ENCODE measurements at regions not wholly inside any gene's neighbourhood (a gene's known extent, or its start where the extent isn't known, plus 50 kb on each side); places are given as distances from the start of the nearest gene placed in this dataset.
A peak's percentile ranks its signal among the peaks of the same experiment; 100 is the strongest.

GRCh38 chr16:52963212-52963854 is 89.4 kb downstream of the CHD9NB start:
- Histone ChIP-seq H3K9me3 (ENCODE audit: insufficient read depth in 2 of 2, low read depth in 1 of 2, low read length in 1 of 2) (no peaks in the 10 kb centered on the region), H2BK5ac (ENCODE audit: low read depth, low read length) (no peak overlapping the region), H3K4me2 (ENCODE audit: insufficient read depth in 1 of 2, low read depth in 2 of 2, low read length in 2 of 2) (peak overlapping the region in 1 of 2 experiments; percentile 14; a peak in 1 of 4 replicates), H3K23me2 (ENCODE audit: low read depth, low read length) (no peaks in the 10 kb centered on the region), H3K4me3 (ENCODE audit: extremely low read depth in 1 of 4, insufficient read depth in 2 of 4, low read depth in 3 of 4, low read length in 4 of 4) (no peak overlapping the region), H3K79me1 (ENCODE audit: low read depth, low read length) (no peaks in the 10 kb centered on the region), H3K56ac (replicated peaks; ENCODE audit: insufficient read length, low read depth, low read length) (no peak overlapping the region), H3K36me3 (ENCODE audit: control insufficient read depth in 2 of 4, insufficient read depth in 4 of 4, low read length in 3 of 4) (no peaks in the 10 kb centered on the region), H3K14ac (ENCODE audit: insufficient read length) (no peak overlapping the region), H3K27me3 (replicated peaks in 1 of 4; ENCODE audit: control insufficient read depth in 3 of 4, extremely low read depth in 1 of 4, insufficient read depth in 3 of 4, low read length in 3 of 4) (no peaks in the 10 kb centered on the region), H2BK20ac (ENCODE audit: low read length) (no peak overlapping the region), H4K91ac (replicated peaks; ENCODE audit: insufficient read length, low read length) (no peak overlapping the region), H3K27ac (ENCODE audit: low read depth, low read length) (no peak overlapping the region), H4K20me1 (replicated peaks in 1 of 2; ENCODE audit: control insufficient read depth in 1 of 2, insufficient read depth in 2 of 2, low read length in 2 of 2) (no peaks in the 10 kb centered on the region), H2AFZ (ENCODE audit: low read length) (no peak overlapping the region), H2BK120ac (replicated peaks; ENCODE audit: low read depth, low read length) (no peak overlapping the region), H4K5ac (ENCODE audit: insufficient read length, low read depth, low read length) (no peak overlapping the region), H2BK15ac (ENCODE audit: low read length) (no peak overlapping the region), H3K4ac (replicated peaks; ENCODE audit: insufficient read length, low read depth, low read length) (no peak overlapping the region), H3K23ac (ENCODE audit: insufficient read length) (no peak overlapping the region), H3K4me1 (replicated peaks in 1 of 4; ENCODE audit: control insufficient read depth in 3 of 4, insufficient read depth in 4 of 4, low read length in 3 of 4) (peaks cover 0 to 7% (median 3%) of the 10 kb centered on the region in 4 experiments; a peak in 4 of 7 replicates), H2AK5ac (ENCODE audit: low read depth, low read length) (no peak overlapping the region), H3K9ac (replicated peaks in 1 of 4; ENCODE audit: extremely low read depth in 1 of 4, low read depth in 3 of 4, low read length in 3 of 4) (no peak overlapping the region), H3K18ac (ENCODE audit: extremely low read depth, low read length) (no peak overlapping the region), H2BK12ac (ENCODE audit: low read depth, low read length) (no peak overlapping the region), H4K8ac (ENCODE audit: extremely low read depth, insufficient read depth, low read length) (no peak overlapping the region), H3K79me2 (ENCODE audit: control insufficient read depth in 1 of 2, insufficient read depth in 2 of 2, low read length in 2 of 2) (no peaks in the 10 kb centered on the region)
- ChIA-PET CTCF (ENCODE audit: partially characterized antibody) (interaction anchor here (0.9 to 1.4 kb wide), 3 partner anchors 12 to 302 kb away, joined by 3 to 4 read pairs (median 3); no protein-coding TSS in a partner anchor), POLR2A (ENCODE audit: partially characterized antibody) (no interaction called here)
- DNase-seq (ENCODE audit: low read depth in 1 of 2, low spot score in 2 of 2): no peak
- peak; percentile 7 for FAIRE-seq
- TF ChIP-seq POLR2AphosphoS5 (IDR thresholded peaks at IDR 0.05; ENCODE audit: low read depth, low read length): no peak
- no peak for TF ChIP-seq ZNF274 (IDR thresholded peaks at IDR 0.05; ENCODE audit: borderline replicate concordance, extremely low read depth, low read length)
- no peak for TF ChIP-seq TAF7 (optimal IDR thresholded peaks at IDR 0.05; ENCODE audit: borderline replicate concordance, low read depth, low read length)
- no peak for TF ChIP-seq E2F6 (IDR thresholded peaks at IDR 0.05)
- TF ChIP-seq CEBPB (IDR thresholded peaks at IDR 0.05; ENCODE audit: low read depth, low read length): no peak
- no peak for TF ChIP-seq SP1 (IDR thresholded peaks at IDR 0.05; ENCODE audit: low read depth, low read length)
- no peak for TF ChIP-seq EP300 (IDR thresholded peaks at IDR 0.05; ENCODE audit: borderline replicate concordance in 1 of 2, low read depth in 2 of 2, low read length in 2 of 2)
- no peak for TF ChIP-seq HDAC6 (IDR thresholded peaks at IDR 0.05; ENCODE audit: low read depth, low read length)
- WGBS, 2 experiments (ENCODE audit: extremely low coverage in 1 of 2, insufficient coverage in 1 of 2, insufficient read length in 1 of 2, insufficient replicate concordance in 2 of 2, low coverage in 1 of 2, low lambda C conversion rate in 2 of 2, missing lambda C conversion rate in 1 of 2): 81% methylated on average over 2 of the region's 3 CpGs; no CpG with 5 or more reads in 1 of the 2 experiments
